ENCODE measurements at regions not wholly inside any gene's neighbourhood (a gene's known extent, or its start where the extent isn't known, plus 50 kb on each side); places are given as distances from the start of the nearest gene placed in this dataset.

DNA sequence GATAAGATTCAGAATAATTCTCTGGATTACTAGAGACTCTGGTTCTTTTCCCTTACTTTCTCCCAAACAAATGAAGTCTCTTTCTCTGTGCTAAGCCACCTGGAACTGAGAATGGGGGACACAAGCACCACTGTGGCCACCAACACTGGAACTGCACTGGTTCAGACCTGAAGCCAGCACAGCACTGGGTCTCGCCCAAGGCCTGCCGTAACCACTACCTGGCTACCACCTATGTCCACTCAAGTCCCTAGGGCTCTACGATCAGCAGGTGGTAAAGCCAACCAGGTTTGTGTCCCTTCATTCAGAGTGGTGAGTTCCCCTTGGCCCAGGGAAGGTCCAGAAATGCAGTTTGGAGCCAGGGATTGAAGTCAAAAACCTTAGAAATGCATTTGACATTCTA, 626.2 kb downstream of the DIAPH3 start:
- TF ChIP-seq CTCF (IDR thresholded peaks at IDR 0.05; ENCODE audit: low read depth, low read length), result no peak
- DNase-seq, result no peak
- H3K4me1 ChIP-seq, result no peaks in the 10 kb centered on the region
- no peaks in the 10 kb centered on the region for H3K36me3 ChIP-seq
- no peaks in the 10 kb centered on the region for H3K27me3 ChIP-seq
- no peak overlapping the region for H3K4me3 ChIP-seq (ENCODE audit: low read depth, low read length)
- no peaks in the 10 kb centered on the region for H3K9me3 ChIP-seq

GRCh38 chr13:59538512-59538911, 625.2 kb downstream of the DIAPH3 start:
- Histone ChIP-seq H3K4me3 (ENCODE audit: low read depth, low read length) (no peak overlapping the region), H3K9me3 (no peaks in the 10 kb centered on the region), H3K27me3 (no peaks in the 10 kb centered on the region), H3K36me3 (no peaks in the 10 kb centered on the region), H3K4me1 (no peaks in the 10 kb centered on the region)
- DNase-seq, result no peak
- TF ChIP-seq CTCF (IDR thresholded peaks at IDR 0.05; ENCODE audit: low read depth, low read length), result no peak

DNA sequence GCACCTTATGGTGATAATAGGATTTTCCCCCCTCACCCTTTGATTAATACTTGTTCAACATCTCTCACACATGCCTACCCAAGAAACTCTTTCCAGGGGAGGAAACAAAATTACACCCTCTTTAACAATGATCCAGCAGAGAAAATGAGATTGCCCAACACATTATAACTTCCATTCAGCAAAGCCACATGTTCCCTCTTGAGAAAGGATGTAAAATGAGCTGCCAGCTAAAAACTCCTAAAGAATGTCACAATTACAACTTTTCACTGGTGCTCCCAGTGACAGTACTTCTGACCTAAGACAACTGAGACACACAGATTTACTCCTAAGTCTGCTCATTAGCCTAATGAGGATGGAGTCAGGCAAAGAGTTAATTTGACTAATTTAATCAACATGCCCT, 621.4 kb downstream of the DIAPH3 start:
- H3K4me3 ChIP-seq (ENCODE audit: low read depth, low read length), result no peak overlapping the region
- H3K9me3 ChIP-seq, result no peaks in the 10 kb centered on the region
- TF ChIP-seq CTCF (IDR thresholded peaks at IDR 0.05; ENCODE audit: low read depth, low read length), result no peak
- H3K4me1 ChIP-seq, result no peaks in the 10 kb centered on the region
- H3K36me3 ChIP-seq, result no peaks in the 10 kb centered on the region
- H3K27me3 ChIP-seq, result no peaks in the 10 kb centered on the region
- DNase-seq, result no peak

DNA sequence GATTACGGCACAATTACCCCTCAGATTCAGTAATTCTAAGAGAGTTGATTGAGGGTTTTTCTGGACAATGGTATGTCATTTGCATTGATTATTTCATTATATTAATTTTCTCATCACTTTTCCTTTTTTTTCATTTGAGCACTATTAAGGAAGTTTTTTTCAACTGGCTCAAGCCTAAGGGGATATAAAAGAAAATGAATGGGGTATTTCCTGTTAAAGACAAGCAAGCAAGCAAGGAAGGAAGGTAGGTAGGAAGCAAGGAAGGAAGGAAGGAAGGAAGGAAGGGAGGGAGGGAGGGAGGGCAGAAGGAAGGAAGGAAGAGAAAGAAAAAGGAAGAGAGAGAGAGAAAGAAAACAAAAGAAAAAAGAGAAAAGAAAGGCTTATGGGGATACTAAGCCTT, 620.3 kb downstream of the DIAPH3 start:
- H3K9me3 ChIP-seq, result no peaks in the 10 kb centered on the region
- no peak overlapping the region for H3K4me3 ChIP-seq (ENCODE audit: low read depth, low read length)
- no peaks in the 10 kb centered on the region for H3K27me3 ChIP-seq
- H3K4me1 ChIP-seq, result no peaks in the 10 kb centered on the region
- no peaks in the 10 kb centered on the region for H3K36me3 ChIP-seq
- DNase-seq, result no peak
- TF ChIP-seq CTCF (IDR thresholded peaks at IDR 0.05; ENCODE audit: low read depth, low read length), result no peak

DNA sequence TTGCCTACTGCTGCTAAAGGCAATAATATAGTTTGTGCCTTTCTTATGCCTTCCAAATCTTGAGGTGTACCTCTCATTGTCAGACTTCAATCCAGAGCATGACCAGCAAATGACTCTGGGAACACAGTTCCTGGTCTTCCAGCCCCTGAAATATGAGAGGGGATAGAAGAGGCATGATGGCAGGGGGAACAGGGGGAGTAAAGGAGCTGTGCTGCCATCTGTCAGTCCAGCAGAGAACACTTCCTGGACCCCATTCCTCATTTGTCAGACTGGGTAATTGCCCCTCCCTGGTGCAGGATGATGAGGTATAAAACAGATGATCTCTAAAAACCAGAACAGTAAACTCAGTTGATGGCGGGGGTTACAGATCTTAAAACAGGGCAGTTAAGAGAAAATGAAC, 618.7 kb downstream of the DIAPH3 start:
- Histone ChIP-seq H3K36me3 (no peaks in the 10 kb centered on the region), H3K27me3 (no peaks in the 10 kb centered on the region), H3K4me1 (no peaks in the 10 kb centered on the region), H3K9me3 (no peaks in the 10 kb centered on the region), H3K4me3 (ENCODE audit: low read depth, low read length) (no peak overlapping the region)
- peak; percentile 38 for TF ChIP-seq CTCF (IDR thresholded peaks at IDR 0.05; ENCODE audit: low read depth, low read length)
- peak; percentile 10 for DNase-seq

DNA sequence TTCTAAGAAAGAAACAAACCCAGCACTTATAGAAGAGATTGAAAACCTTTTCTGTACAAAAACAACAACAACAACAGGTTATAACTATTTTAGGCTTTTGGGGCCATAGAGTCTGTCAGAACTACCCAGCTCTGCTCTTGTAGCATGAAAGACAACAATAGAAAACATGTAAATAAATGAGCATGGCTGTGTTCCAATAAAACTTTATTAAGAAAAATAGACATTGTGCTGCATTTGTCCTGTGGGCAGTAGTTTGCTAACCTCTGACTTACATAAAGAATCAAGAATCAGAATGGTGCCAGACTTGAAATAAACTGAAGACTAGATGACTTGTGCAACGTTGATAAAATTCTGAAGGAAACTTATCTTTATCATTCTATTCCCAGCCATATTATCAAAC, 617.5 kb downstream of the DIAPH3 start:
- Histone ChIP-seq H3K36me3 (no peaks in the 10 kb centered on the region), H3K4me3 (ENCODE audit: low read depth, low read length) (no peak overlapping the region), H3K4me1 (no peaks in the 10 kb centered on the region), H3K9me3 (no peaks in the 10 kb centered on the region), H3K27me3 (no peaks in the 10 kb centered on the region)
- DNase-seq, result no peak
- no peak for TF ChIP-seq CTCF (IDR thresholded peaks at IDR 0.05; ENCODE audit: low read depth, low read length)

Measured in BE2C (cell line).